LNCAP (cell line): ENCODE measurements at regions not wholly inside any gene's neighbourhood (a gene's known extent, or its start where the extent isn't known, plus 50 kb on each side); places are given as distances from the start of the nearest gene placed in this dataset.

Source experiments
- TF ChIP-seq, protein P1 (sequence below): fragments of 450-650 bp; IDR thresholded peaks from 2 replicates; pipeline ENCODE4 v1.5.1; 2017; ENCODE audit warnings: mild to moderate bottlenecking

DNA sequence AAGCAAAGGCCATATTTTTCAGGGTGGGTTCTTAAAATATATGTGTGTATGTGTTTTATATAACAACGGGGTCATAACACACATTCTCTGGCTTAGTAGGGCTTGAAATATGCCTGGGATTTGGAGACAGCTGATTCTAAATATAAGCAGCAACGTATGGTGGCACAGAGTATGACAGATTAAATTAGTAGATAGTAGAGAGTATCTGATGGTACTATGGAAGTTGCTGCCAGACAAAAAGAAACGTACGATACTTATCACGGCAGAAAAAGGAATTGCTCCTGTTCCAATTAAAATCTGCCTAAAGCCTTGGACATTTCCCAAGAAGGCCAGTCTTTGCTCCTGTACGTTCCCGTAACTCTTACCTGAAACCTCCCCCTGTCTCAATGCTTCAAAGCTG, 607.9 kb upstream of the ID2 start:
- TF ChIP-seq, protein P1, sequence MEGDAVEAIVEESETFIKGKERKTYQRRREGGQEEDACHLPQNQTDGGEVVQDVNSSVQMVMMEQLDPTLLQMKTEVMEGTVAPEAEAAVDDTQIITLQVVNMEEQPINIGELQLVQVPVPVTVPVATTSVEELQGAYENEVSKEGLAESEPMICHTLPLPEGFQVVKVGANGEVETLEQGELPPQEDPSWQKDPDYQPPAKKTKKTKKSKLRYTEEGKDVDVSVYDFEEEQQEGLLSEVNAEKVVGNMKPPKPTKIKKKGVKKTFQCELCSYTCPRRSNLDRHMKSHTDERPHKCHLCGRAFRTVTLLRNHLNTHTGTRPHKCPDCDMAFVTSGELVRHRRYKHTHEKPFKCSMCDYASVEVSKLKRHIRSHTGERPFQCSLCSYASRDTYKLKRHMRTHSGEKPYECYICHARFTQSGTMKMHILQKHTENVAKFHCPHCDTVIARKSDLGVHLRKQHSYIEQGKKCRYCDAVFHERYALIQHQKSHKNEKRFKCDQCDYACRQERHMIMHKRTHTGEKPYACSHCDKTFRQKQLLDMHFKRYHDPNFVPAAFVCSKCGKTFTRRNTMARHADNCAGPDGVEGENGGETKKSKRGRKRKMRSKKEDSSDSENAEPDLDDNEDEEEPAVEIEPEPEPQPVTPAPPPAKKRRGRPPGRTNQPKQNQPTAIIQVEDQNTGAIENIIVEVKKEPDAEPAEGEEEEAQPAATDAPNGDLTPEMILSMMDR = no peak

DNA sequence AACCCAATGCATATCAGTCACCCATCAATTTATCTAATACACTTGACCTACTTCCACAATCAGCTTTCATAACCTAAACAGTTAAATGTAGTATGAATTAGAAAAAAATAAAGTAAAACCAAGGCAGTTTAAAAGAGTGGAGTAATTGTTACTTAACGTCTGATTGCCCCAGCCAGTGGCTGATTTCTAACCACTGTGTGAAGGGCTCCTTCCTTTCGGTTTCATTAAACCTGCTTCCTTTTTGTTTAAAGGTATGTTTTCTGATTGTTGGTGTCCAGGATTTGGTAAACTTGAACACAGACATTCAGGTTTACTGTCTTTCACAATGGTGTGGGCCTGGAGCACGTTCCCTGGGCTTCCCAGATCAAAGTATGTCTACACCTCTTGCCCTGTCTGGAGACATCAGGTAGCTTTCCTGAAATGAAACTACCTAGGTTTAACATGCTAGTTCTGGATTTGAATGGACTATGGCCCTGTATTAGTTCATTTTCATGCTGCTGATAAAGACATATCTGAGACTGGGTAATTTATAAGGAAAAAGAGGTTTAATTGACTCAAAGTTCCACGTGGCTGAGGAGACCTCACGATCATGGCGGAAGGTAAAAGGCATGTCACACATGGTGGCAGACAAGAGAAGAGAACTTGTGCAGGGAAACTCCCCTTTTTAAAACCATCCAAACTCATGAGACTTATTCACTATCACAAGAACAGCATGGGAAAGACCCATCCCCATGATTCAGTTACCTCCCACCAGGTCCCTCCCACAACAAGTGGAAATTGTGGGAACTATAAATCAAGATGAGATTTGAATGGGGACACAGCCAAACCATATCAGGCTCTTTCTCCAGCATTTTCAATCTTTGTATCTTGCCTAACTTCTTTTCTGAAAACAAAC, 605.2 kb upstream of the ID2 start:
- TF ChIP-seq, protein P1 = no peak

DNA sequence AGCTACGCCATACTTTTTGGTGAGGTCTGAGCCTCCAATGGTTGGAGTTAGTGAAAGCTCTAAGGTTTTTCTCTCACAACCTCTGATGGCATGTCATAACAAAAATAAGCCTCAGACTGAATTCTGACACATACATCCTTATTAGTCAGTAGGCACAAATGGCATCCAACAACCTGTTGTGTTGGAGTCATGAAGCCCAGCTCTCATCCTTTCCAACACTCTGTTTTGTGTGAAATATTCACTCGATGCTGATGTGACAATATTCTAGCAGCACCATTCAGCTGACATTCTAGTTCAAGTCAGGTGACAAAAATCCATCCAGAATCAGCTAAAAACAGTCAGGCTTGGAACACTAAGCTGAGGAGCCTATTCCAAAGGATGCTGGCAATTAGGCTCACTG, 603.2 kb upstream of the ID2 start:
- TF ChIP-seq, protein P1 = no peak

DNA sequence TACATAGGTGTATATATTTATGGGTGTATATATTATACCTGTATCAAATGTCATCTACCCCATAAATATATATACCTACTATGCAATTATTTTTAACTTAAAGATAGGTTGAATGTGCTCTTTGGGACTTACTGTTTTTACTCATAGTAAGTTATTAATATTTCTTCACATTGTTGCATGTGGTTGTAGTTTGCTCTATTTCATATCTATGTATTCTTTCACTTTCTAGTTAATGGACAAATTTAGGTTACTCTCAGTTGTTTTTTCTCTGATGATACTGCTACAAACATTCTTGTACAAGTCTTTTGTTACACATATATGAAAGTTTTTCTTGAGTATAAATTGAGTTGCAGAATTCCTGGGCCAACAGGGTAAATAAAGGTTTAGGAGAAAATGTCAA, 601.8 kb upstream of the ID2 start:
- TF ChIP-seq, protein P1 = no peak

DNA sequence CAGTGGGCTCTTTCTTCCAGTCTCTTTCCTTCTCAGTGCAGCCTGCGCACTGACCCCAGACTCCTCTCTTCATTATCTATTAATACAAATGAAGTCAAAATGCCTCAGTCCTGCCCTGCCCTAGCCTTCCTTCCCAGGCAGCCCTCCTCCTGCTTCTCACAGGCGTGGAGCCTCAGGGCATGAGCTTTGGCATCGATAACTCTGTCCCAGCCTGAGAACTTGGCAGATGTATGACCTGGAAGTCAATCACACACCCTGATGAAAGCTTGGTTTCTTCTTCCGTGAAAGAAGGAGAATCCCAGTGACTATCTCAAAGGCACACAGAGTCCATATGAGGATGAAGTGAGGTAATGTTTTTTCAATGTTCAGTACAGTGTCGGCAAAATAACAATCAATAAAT, 600.7 kb upstream of the ID2 start:
- TF ChIP-seq, protein P1 = no peak

DNA sequence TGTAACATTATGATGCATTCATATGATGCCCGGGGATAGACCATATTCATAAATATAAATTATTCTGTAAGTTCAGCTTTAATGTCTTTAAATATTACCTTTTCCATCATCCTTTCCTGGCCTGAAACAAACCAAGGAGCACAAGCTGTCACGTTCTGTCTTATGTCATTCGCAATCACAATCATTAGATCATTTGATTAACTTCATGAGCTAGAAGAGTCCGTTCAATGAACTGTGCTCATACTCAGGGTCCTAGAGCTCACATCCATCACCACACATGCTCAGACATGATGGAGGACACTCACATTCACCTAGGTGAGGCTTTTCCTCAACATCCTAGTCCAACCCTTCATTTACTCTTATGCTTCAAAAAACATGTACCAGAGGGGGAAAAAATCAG, 599.0 kb upstream of the ID2 start:
- TF ChIP-seq, protein P1 = no peak

DNA sequence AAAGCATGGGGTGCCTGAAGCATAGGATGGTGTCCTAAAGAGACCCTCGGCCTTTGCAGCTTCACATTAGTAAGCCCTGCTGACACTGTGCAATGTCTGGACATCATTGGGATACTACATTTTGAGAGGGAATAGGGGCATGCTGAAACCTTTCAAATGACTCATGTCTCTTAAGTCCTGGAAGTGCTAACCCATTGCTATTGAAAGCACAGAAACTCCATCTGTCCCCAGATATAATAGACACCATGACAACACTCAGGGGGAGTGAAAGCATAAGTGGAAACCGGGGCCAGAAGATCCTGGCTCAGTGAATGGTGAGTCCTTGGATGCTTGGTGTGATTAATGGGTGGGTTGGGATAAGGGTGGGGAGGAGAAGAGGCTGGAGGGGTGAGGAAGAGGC, 595.5 kb upstream of the ID2 start:
- TF ChIP-seq, protein P1 = no peak
